HFF-Myc (cell line): ENCODE measurements at regions not wholly inside any gene's neighbourhood (a gene's known extent, or its start where the extent isn't known, plus 50 kb on each side); places are given as distances from the start of the nearest gene placed in this dataset.

ENCODE experiments used
- DNase-seq: peaks from one replicate; pipeline ENCODE4 v3.0.0-alpha.2; 2011; ENCODE audit warnings: low read depth; ENCODE audit errors: extremely low read depth
- H3K4me3 ChIP-seq: replicated peaks from 2 replicates; pipeline ENCODE4 v1.5.1; 2011; ENCODE audit warnings: low read depth, mild to moderate bottlenecking, control low read depth, low read length
- TF ChIP-seq, protein P1 (sequence below): IDR thresholded peaks from 2 replicates; pipeline ENCODE4 v1.5.1; 2012; ENCODE audit warnings: mild to moderate bottlenecking, low read depth, low read length, control low read depth; ENCODE audit errors: missing control alignments

DNA sequence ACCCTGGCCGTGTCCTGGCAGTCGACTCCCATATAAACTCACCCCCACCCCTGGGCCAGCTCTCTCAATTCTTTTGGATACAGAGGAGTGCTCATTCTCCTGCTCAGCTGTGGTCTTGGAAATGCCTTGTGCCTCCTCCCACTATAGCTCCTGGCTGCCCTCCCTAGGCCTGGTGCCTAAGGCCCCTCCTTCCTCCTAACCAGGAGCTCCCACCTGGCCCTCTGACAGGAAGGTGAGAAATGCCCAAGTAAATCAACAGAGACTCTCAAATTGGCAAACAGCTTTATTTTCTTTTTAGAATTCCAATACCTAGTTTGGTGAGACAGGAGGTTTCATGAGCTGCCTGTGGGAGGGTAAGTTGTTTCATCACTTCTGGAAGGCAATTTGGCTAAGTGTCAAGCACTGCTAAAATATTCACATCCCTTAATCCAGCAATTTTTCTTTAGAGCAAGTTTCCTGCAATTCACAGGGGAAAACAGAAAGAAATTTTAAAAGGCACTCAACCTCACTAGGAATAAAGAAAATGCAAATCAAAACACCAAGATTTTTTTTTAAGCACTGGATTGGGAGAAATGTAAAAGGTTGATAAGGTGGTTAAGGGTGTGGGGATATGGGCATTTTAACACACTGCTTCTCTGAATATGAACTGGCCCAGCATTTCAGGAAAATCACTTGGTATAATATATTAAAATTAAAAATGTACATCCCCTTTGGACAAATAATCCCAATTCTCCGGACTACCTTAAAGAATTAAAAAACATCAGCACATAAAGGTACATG, 209.7 kb upstream of the ARHGAP20 start:
- H3K4me3 ChIP-seq = no peak overlapping the region
- TF ChIP-seq, protein P1, sequence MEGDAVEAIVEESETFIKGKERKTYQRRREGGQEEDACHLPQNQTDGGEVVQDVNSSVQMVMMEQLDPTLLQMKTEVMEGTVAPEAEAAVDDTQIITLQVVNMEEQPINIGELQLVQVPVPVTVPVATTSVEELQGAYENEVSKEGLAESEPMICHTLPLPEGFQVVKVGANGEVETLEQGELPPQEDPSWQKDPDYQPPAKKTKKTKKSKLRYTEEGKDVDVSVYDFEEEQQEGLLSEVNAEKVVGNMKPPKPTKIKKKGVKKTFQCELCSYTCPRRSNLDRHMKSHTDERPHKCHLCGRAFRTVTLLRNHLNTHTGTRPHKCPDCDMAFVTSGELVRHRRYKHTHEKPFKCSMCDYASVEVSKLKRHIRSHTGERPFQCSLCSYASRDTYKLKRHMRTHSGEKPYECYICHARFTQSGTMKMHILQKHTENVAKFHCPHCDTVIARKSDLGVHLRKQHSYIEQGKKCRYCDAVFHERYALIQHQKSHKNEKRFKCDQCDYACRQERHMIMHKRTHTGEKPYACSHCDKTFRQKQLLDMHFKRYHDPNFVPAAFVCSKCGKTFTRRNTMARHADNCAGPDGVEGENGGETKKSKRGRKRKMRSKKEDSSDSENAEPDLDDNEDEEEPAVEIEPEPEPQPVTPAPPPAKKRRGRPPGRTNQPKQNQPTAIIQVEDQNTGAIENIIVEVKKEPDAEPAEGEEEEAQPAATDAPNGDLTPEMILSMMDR = no peak
- no peak for DNase-seq

DNA sequence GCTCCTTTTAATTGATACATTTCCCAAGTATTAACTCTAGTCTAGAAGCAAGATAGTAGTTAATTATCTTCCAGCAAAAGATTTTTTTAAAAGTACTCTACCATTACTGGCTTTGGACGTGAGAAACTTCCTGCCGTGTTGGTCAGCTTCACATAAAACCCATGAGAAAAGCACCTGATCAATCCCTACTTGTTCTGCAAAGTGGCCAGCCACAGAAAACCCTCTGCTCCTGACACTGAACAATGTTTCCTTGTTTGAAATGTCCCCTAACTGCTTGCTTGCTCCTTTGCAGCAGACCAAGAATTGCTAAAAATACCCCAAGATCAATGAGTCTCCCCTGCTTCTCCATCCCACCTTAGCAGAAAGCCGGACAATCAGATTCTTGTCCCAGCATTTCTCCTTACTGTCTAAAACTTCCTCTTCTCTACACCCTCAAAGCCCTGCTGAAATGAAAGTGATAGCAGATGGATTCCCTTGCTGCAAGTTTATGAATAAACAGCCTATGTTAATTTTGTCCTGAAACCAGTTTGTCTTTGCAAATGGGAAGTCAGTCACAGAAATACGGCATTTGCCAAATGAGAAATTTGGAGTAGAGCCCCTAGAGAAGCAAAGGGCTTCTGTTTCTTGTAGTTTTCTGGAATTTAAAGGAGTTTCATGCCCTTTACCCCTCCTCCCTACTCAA, 207.1 kb upstream of the ARHGAP20 start:
- TF ChIP-seq, protein P1 = no peak
- no peak for DNase-seq
- no peak overlapping the region for H3K4me3 ChIP-seq

DNA sequence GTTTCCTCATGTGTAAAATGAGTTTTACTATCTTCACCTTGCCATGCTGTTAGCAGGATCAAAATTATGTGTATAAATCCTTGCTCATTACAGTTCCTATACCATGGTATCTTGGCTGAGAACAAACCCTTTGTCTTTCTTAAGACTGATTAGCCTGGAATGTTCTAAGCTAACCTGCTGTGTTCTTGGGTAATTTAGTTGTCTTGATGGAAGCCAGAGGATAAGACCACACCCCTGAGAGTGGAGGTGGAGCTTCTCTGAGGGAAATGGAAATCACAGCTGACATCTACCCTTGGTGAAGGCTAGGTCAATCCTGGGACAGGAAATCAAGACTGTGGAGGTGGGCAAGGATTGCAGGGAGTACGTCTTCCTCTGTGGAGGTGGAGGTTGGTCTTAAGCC, 206.1 kb upstream of the ARHGAP20 start:
- TF ChIP-seq, protein P1 = no peak
- DNase-seq = no peak
- H3K4me3 ChIP-seq = no peak overlapping the region

DNA sequence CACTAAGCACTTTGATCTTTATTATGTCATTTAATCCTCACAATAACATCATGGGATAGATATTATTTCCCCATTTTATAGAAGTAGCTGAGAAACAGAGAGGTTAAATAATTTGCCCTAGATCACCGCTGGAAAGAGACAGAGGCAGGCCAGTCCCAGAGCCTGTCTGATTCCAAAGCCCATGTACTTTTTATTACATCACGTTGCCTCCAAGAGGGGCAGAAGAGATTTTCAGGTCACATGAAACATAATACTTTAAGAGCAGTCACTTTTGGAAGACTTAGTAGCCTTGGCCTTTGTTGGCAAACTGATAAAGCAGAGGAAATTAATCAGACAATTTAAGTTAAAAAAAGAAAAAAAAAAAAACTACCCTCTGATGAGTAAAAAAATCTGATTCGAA, 200.2 kb upstream of the ARHGAP20 start:
- H3K4me3 ChIP-seq = no peak overlapping the region
- DNase-seq = no peak
- TF ChIP-seq, protein P1 = no peak

DNA sequence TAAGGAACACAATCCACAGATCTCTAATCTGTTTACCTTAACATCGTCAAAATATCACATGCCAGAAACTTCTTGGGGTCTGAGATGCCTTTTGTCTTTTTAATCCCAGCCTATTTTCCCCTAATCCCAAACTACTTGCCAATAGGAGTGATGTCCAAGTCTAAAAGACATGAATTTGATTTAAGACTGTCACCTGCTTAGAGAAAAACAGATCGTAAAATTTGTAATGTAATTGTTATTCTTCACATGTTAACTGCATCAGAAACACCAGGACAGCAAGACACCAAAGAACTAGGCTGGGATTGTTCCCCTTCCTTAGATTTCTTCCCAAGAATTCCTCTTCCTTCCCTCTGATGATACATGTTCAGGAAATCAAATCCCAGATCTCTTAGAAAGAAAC, 198.1 kb upstream of the ARHGAP20 start:
- H3K4me3 ChIP-seq = no peak overlapping the region
- TF ChIP-seq, protein P1 = no peak
- DNase-seq = no peak

DNA sequence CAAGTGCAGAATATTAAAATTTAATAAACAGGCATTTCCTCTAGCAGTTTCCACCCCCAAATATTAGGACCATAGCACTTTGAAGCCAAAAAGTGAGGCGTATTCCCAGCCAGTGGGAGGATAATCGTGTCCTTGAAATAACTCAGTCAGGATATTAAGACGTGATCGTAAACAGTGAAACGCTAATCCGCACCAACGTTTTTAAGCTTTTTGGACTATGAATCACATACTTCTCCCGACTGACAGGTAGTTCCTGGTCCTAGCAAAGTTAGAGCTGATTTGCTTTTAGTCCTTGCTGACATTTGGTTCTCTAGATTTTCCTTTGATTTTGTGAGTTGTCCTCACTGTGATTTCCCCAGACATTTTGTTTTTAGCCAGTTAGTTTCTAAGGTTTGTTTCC, 197.1 kb upstream of the ARHGAP20 start:
- TF ChIP-seq, protein P1 = no peak
- no peak overlapping the region for H3K4me3 ChIP-seq
- no peak for DNase-seq
